HFF-Myc (cell line): ENCODE measurements at regions not wholly inside any gene's neighbourhood (a gene's known extent, or its start where the extent isn't known, plus 50 kb on each side); places are given as distances from the start of the nearest gene placed in this dataset.

Source experiments
- DNase-seq: peaks from one replicate; pipeline ENCODE4 v3.0.0-alpha.2; 2011; ENCODE audit warnings: low read depth; ENCODE audit errors: extremely low read depth
- H3K4me3 ChIP-seq: replicated peaks from 2 replicates; pipeline ENCODE4 v1.5.1; 2011; ENCODE audit warnings: low read depth, mild to moderate bottlenecking, control low read depth, low read length
- TF ChIP-seq, protein P1 (sequence below): IDR thresholded peaks from 2 replicates; pipeline ENCODE4 v1.5.1; 2012; ENCODE audit warnings: mild to moderate bottlenecking, low read depth, low read length, control low read depth; ENCODE audit errors: missing control alignments

DNA sequence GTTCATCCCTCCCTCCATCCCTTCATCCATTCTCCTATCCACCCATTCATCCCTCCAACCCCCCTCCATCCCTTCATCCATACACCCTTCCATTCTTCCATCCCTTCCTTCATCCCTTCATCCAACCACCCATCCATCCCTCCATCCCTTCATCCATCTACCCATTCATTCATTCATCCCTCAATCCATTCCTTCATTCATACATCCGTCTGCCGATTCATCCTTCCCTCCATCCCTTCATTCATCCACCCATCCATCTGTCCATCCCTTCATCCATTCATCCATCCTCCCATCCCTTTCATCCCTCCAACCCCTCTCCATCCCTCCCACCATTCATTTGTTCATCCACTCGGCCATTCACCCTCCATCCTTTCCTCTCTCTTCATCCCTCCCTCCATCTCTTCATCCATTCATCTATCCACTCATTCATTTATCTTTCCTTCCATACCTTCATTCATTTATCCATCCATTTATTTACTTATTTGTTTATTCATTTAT, 95.7 kb downstream of the FOXL1 start:
- TF ChIP-seq, protein P1, sequence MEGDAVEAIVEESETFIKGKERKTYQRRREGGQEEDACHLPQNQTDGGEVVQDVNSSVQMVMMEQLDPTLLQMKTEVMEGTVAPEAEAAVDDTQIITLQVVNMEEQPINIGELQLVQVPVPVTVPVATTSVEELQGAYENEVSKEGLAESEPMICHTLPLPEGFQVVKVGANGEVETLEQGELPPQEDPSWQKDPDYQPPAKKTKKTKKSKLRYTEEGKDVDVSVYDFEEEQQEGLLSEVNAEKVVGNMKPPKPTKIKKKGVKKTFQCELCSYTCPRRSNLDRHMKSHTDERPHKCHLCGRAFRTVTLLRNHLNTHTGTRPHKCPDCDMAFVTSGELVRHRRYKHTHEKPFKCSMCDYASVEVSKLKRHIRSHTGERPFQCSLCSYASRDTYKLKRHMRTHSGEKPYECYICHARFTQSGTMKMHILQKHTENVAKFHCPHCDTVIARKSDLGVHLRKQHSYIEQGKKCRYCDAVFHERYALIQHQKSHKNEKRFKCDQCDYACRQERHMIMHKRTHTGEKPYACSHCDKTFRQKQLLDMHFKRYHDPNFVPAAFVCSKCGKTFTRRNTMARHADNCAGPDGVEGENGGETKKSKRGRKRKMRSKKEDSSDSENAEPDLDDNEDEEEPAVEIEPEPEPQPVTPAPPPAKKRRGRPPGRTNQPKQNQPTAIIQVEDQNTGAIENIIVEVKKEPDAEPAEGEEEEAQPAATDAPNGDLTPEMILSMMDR = no peak
- DNase-seq = no peak
- no peak overlapping the region for H3K4me3 ChIP-seq

DNA sequence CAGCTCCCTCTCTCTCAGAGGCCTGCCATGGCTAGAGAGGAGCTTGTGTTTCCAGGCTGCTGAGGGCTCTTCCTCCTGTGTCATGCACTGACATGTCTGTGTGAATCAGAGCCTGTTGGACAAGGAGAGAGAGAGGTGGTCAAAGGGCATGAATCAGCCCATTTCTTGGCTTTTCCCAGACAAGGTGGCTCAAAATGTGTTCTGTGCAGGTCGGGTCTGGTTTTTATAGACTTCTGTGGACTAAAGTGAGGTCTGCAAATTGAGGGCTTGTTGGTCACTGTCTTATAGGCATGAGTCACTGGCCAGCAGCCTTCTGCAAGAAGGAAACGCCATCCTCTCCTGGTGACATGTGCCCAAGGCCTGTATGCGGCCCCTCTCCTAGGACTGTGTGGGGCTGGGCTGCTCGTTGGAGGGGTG, 97.9 kb downstream of the FOXL1 start:
- no peak overlapping the region for H3K4me3 ChIP-seq
- TF ChIP-seq, protein P1 = no peak
- no peak for DNase-seq

DNA sequence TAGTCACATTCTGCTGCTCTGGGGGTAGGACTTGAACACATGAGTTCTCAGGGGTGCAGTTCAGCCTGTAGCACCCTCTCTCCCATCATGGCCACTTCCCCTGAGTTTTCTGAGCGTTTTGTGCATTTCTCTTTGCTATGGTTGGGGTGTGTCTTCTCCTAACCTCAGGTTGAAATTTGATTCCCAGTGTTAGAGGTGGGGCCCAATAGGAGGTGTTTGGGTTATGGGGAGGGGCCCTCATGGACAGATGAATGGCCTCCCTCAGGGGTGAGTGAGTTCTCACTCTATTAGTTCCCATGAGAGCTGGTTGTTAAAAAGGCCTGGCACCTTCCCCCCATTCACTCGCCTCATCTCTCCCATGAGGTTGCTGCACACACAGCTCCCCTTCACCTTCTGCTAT, 101.1 kb downstream of the FOXL1 start:
- no peak overlapping the region for H3K4me3 ChIP-seq
- DNase-seq = no peak
- TF ChIP-seq, protein P1 = no peak

DNA sequence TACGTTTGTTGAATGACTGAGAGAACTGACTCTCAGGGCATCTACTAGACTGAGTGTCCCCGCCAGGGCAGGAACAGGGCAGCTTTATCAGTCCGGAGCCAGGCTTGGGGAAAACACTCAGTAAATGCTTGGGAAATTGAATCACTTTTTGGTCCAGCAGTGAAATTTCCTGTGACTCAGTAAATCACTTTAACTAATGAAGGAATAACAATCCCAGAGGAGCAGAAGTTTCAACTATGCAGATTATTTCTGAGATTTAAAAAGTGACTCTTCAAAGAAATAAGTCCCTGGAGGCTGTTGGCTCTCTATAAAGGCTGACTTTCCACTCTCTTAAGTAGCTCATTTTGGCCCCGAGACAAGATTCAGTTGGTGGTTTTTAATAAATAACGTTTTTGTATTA, 101.8 kb downstream of the FOXL1 start:
- TF ChIP-seq, protein P1 = no peak
- H3K4me3 ChIP-seq = no peak overlapping the region
- DNase-seq = no peak

DNA sequence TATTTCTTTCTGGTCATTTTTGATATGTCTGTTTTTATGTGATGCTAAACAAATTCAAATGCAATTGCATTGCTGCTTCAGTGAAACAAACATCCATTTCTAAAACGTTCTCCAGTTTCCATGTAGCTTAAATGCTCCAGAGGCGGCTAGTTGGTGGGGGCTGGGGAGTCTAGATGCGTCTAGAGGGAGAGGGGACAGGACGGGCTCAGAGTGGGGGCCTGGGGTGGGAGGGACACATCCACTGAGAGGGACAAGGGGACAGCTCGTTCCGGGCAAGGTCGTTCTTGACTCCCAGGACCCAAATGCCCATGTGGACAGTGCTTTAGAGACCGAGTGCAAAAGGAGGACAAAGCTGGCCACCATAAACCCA, 102.3 kb downstream of the FOXL1 start:
- TF ChIP-seq, protein P1 = no peak
- DNase-seq = no peak
- H3K4me3 ChIP-seq = no peak overlapping the region

DNA sequence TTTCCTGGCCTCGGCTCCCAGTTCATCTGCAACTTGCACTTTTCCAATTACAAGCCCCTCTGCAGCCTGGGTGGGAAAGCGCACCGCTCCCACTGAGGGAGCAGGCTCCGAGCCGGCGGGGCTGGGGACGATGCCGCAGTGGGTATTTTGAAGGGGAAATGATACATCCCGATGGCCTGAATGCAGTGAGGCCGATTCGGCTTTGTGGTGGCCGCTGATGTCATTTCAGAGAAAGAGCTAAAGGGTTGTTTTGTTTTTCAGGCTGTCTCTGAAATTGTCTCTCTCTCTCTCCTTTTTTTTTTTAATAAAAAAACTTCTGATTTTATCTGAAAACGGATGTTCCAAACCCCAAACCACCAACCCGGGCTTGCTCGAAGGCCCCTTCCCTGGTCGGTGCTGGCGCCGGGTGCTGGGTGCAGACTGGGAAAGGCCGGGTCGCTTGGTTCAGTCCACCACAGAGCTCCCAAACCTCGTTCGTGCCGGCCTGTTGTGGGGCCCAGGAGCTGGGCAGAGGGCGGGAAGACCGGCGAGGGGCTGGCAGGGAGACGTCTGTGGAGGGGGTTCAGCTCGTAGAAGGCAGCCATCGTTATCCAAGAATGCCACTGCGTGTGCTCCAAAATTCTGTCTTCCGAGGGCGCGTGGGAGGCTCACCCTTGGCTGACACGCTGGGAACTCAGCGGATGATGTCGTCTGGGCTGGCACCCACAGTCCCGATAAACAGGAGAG, 102.8 kb downstream of the FOXL1 start:
- TF ChIP-seq, protein P1 = no peak
- no peak for DNase-seq
- no peak overlapping the region for H3K4me3 ChIP-seq

DNA sequence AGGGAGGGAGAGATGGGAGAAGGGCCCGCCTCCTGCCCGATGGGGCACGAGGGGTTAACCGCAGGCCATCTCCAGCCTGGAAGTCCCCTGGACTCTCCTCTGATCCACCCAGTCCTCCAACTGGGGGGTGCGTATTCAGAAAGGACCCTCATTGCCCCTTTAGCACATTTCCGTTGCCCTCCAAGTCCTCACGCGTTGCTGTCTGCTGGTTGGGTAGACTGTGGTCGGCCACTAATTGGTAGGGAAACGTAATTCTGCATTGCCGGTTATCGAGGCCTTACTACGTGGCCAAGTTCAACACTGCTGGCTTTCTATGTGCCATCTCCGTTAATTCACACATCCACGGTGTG, 103.4 kb downstream of the FOXL1 start:
- TF ChIP-seq, protein P1 = no peak
- H3K4me3 ChIP-seq = no peak overlapping the region

More for the DNA sequence above, 103.4 kb downstream of the FOXL1 start:
- no peak for DNase-seq
